Hepatocyte (in vitro differentiated cells): ENCODE measurements at regions not wholly inside any gene's neighbourhood (a gene's known extent, or its start where the extent isn't known, plus 50 kb on each side); places are given as distances from the start of the nearest gene placed in this dataset.

Experiments
- DNase-seq: peaks from one replicate; pipeline ENCODE4 v3.0.0-alpha.2; 2016; ENCODE audit warnings: low spot score
- H2AFZ ChIP-seq: fragments of 200-600 bp; sonication (generic); 2 replicates; pipeline ENCODE4 v1.6.0; 2016; ENCODE audit warnings: antibody characterized with exemption, mild to moderate bottlenecking
- H3K27ac ChIP-seq: fragments of 200-600 bp; sonication (generic); 2 replicates; pipeline ENCODE4 v1.5.1; 2016; ENCODE audit warnings: mild to moderate bottlenecking
- H3K27me3 ChIP-seq: fragments of 200-600 bp; sonication (generic); 2 replicates; pipeline ENCODE4 v1.6.1; 2016
- H3K36me3 ChIP-seq: fragments of 200-600 bp; sonication (generic); replicated peaks from 2 replicates; pipeline ENCODE4 v1.5.1; 2016; ENCODE audit warnings: low read depth; ENCODE audit not compliant: insufficient read depth
- H3K4me1 ChIP-seq: fragments of 200-600 bp; sonication (generic); 2 replicates; pipeline ENCODE4 v1.5.1; 2016; ENCODE audit warnings: mild to moderate bottlenecking, moderate library complexity; ENCODE audit not compliant: insufficient read depth
- H3K4me2 ChIP-seq: fragments of 200-600 bp; sonication (generic); 2 replicates; pipeline ENCODE4 v1.6.0; 2016
- H3K4me3 ChIP-seq: fragments of 200-600 bp; sonication (generic); 2 replicates; pipeline ENCODE4 v1.5.1; 2016; ENCODE audit warnings: mild to moderate bottlenecking
- H3K79me2 ChIP-seq: fragments of 200-600 bp; sonication (generic); 2 replicates; pipeline ENCODE4 v1.6.0; 2017; ENCODE audit warnings: mild to moderate bottlenecking
- H3K9me2 ChIP-seq: fragments of 200-600 bp; sonication (generic); replicated peaks from 2 replicates; pipeline ENCODE4 v1.6.0; 2017; ENCODE audit warnings: mild to moderate bottlenecking; ENCODE audit not compliant: insufficient read depth
- H3K9me3 ChIP-seq: fragments of 200-600 bp; sonication (generic); 2 replicates; pipeline ENCODE4 v1.5.1; 2016; ENCODE audit warnings: low read depth, mild to moderate bottlenecking
- H4K20me1 ChIP-seq: fragments of 200-600 bp; sonication (generic); 2 replicates; pipeline ENCODE4 v1.6.0; 2016; ENCODE audit warnings: mild to moderate bottlenecking; ENCODE audit not compliant: insufficient read depth, poor library complexity, severe bottlenecking
- CTCF ChIP-seq: fragments of 200-600 bp; sonication (generic); IDR thresholded peaks from 2 replicates; pipeline ENCODE4 v1.5.1; 2016; ENCODE audit warnings: antibody characterized with exemption, mild to moderate bottlenecking; ENCODE audit not compliant: poor library complexity
- EZH2 ChIP-seq: fragments of 200-600 bp; sonication (generic); IDR thresholded peaks from 2 replicates; pipeline ENCODE4 v1.6.1; 2016; ENCODE audit warnings: antibody characterized with exemption, mild to moderate bottlenecking, borderline replicate concordance
- EZH2phosphoT487 ChIP-seq: fragments of 200-600 bp; sonication (generic); IDR thresholded peaks from one replicate; pipeline ENCODE4 v1.6.1; 2018; ENCODE audit warnings: antibody characterized with exemption, mild to moderate bottlenecking, low read depth, moderate library complexity; ENCODE audit not compliant: unreplicated experiment, severe bottlenecking
- WGBS: methylation state at CpG from one replicate; pipeline ENCODE4 v1.1.6; 2016; ENCODE audit warnings: low lambda C conversion rate; ENCODE audit errors: missing lambda C conversion rate; 5-methylcytosine and 5-hydroxymethylcytosine counted together

GRCh38 chr6:155915651-155916050 is 460.0 kb upstream of the NOX3 start:
- Histone ChIP-seq H3K9me3 (no peaks in the 10 kb centered on the region), H3K27ac (peak overlapping the region; percentile 39), H3K4me2 (no peak overlapping the region), H3K4me1 (peaks cover 4% of the 10 kb centered on the region), H3K79me2 (no peaks in the 10 kb centered on the region), H3K36me3 (no peaks in the 10 kb centered on the region), H3K4me3 (no peak overlapping the region), H3K27me3 (no peaks in the 10 kb centered on the region), H4K20me1 (no peaks in the 10 kb centered on the region), H2AFZ (no peak overlapping the region), H3K9me2 (no peaks in the 10 kb centered on the region)
- no peak for TF ChIP-seq EZH2
- TF ChIP-seq EZH2phosphoT487, result no peak
- no peak for TF ChIP-seq CTCF
- WGBS, result 70% methylated on average over 1 of the region's 1 CpG
- no peak for DNase-seq

DNA sequence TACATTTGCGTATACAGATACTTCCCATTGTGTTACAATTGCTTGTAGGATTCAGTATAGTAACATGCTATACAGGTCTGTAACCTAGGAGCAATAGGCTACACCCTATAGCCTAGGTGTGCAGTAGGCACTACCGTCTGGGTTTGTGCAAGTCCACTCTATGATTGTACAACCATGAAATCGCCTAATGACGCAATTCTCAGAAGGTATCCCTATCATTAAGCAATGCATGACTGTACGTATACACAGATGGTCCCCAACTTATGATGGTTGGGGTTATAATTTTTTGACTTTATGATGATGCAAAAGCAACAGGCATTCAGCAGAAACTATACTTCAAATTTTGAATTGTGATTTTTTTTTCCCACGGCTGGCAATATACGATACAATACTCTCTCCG is 458.2 kb upstream of the NOX3 start:
- Histone ChIP-seq H3K27me3 (no peaks in the 10 kb centered on the region), H3K9me3 (no peaks in the 10 kb centered on the region), H3K79me2 (no peaks in the 10 kb centered on the region), H4K20me1 (no peaks in the 10 kb centered on the region), H3K9me2 (no peaks in the 10 kb centered on the region), H3K27ac (no peak overlapping the region), H3K36me3 (no peaks in the 10 kb centered on the region), H3K4me2 (no peak overlapping the region), H3K4me1 (peaks cover 4% of the 10 kb centered on the region), H2AFZ (no peak overlapping the region), H3K4me3 (no peak overlapping the region)
- TF ChIP-seq EZH2 (no peak), CTCF (no peak), EZH2phosphoT487 (no peak)
- DNase-seq, result no peak
- 95% methylated on average over 8 of the region's 8 CpGs for WGBS

DNA sequence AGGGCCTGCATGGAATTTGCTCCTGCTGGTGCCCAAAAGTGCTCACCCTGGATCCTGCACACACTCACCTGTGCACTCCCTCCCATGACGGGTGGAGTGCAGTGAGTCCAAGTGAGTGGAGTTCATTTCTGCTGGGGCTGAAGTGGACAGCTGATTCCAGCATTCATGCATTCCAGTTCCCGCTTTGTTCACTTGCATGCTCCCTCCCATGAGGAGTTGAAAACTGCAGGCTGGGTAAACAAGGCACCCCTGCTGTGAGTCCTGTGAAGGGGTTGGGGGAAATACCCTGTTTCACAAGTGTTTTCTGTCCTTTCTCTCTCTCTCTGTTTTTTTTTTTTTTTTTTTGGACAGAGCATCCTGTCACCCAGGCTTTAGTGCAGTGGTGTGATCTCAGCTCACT is 454.1 kb upstream of the NOX3 start:
- H3K4me3 ChIP-seq, result no peak overlapping the region
- no peaks in the 10 kb centered on the region for H3K4me1 ChIP-seq
- no peaks in the 10 kb centered on the region for H3K79me2 ChIP-seq
- 51% methylated on average over 2 of the region's 2 CpGs for WGBS
- H2AFZ ChIP-seq, result no peak overlapping the region
- no peak overlapping the region for H3K4me2 ChIP-seq
- DNase-seq, result no peak
- H3K27me3 ChIP-seq, result no peaks in the 10 kb centered on the region
- no peaks in the 10 kb centered on the region for H4K20me1 ChIP-seq
- no peak for TF ChIP-seq EZH2phosphoT487
- no peak for TF ChIP-seq EZH2
- no peak for TF ChIP-seq CTCF
- H3K27ac ChIP-seq, result no peak overlapping the region
- no peaks in the 10 kb centered on the region for H3K9me2 ChIP-seq
- H3K36me3 ChIP-seq, result no peaks in the 10 kb centered on the region
- H3K9me3 ChIP-seq, result no peaks in the 10 kb centered on the region

- no peak overlapping the region for H3K4me2 ChIP-seq
- WGBS, result 53% methylated on average over 3 of the region's 3 CpGs
Observed at GRCh38 chr6:155895641-155896040, 440.0 kb upstream of the NOX3 start.

More at GRCh38 chr6:155895641-155896040, 440.0 kb upstream of the NOX3 start:
- DNase-seq, result no peak
- Histone ChIP-seq H3K27me3 (no peaks in the 10 kb centered on the region), H3K9me3 (no peaks in the 10 kb centered on the region), H4K20me1 (no peaks in the 10 kb centered on the region), H3K36me3 (no peaks in the 10 kb centered on the region), H3K9me2 (no peaks in the 10 kb centered on the region), H2AFZ (no peak overlapping the region), H3K79me2 (no peaks in the 10 kb centered on the region), H3K4me3 (no peak overlapping the region), H3K27ac (no peak overlapping the region), H3K4me1 (no peaks in the 10 kb centered on the region)
- no peak for TF ChIP-seq EZH2
- TF ChIP-seq EZH2phosphoT487, result no peak
- TF ChIP-seq CTCF, result no peak
